ENCODE measurements at regions not wholly inside any gene's neighbourhood (a gene's known extent, or its start where the extent isn't known, plus 50 kb on each side); places are given as distances from the start of the nearest gene placed in this dataset.

- POLR2A ChIA-PET = no interaction called here
- Mint-ChIP-seq H3K27me3 (peaks cover 0 to 8% (median 0%) of the 10 kb centered on the region in 5 donors), H3K4me1 (no peaks in the 10 kb centered on the region), H3K27ac (no peak overlapping the region), H3K9me3 (no peaks in the 10 kb centered on the region), H3K4me3 (no peak overlapping the region), H3K36me3 (no peaks in the 10 kb centered on the region)
- no peak for ATAC-seq
- DNase-seq = no peak
Observed at GRCh38 chr11:28539239-28540030, 431.2 kb downstream of the METTL15 start.

- ATAC-seq (no peak), DNase-seq (no peak)
- Mint-ChIP-seq H3K4me3 (no peak overlapping the region), H3K4me1 (no peaks in the 10 kb centered on the region), H3K9me3 (no peaks in the 10 kb centered on the region), H3K27me3 (peaks cover 0 to 8% (median 0%) of the 10 kb centered on the region in 5 donors), H3K27ac (no peak overlapping the region), H3K36me3 (no peaks in the 10 kb centered on the region)
- POLR2A ChIA-PET = no interaction called here
Observed at GRCh38 chr11:28537822-28538221, 429.6 kb downstream of the METTL15 start.

- H3K4me1 Mint-ChIP-seq = no peaks in the 10 kb centered on the region
- no peak overlapping the region for H3K4me3 Mint-ChIP-seq
- no peak for DNase-seq
- POLR2A ChIA-PET = no interaction called here
- no peaks in the 10 kb centered on the region for H3K9me3 Mint-ChIP-seq
- H3K36me3 Mint-ChIP-seq = no peaks in the 10 kb centered on the region
- no peak for ATAC-seq
- peaks cover 0 to 8% (median 0%) of the 10 kb centered on the region in 5 donors for H3K27me3 Mint-ChIP-seq
- no peak overlapping the region for H3K27ac Mint-ChIP-seq
Observed at GRCh38 chr11:28536504-28537267, 428.5 kb downstream of the METTL15 start.

GRCh38 chr11:28535677-28536076, 427.5 kb downstream of the METTL15 start:
- H3K4me3 Mint-ChIP-seq = no peak overlapping the region

GRCh38 chr11:28529540-28530410, 421.6 kb downstream of the METTL15 start:
- peaks cover 0 to 21% (median 9%) of the 10 kb centered on the region in 9 donors for H3K9me3 Mint-ChIP-seq
- POLR2A ChIA-PET = no interaction called here
- H3K36me3 Mint-ChIP-seq = peaks cover 0 to 18% (median 12%) of the 10 kb centered on the region in 3 donors
- ATAC-seq (no peak), DNase-seq (no peak)
- H3K4me1 Mint-ChIP-seq = no peaks in the 10 kb centered on the region
- H3K4me3 Mint-ChIP-seq = no peak overlapping the region
- H3K27ac Mint-ChIP-seq = no peak overlapping the region
- H3K27me3 Mint-ChIP-seq = peaks cover 0 to 2% (median 0%) of the 10 kb centered on the region in 5 donors

More at GRCh38 chr11:28535677-28536076, 427.5 kb downstream of the METTL15 start:
- Mint-ChIP-seq H3K27ac (no peak overlapping the region), H3K4me1 (no peaks in the 10 kb centered on the region), H3K27me3 (peaks cover 0 to 8% (median 0%) of the 10 kb centered on the region in 5 donors), H3K9me3 (no peaks in the 10 kb centered on the region), H3K36me3 (no peaks in the 10 kb centered on the region)
- POLR2A ChIA-PET = no interaction called here
- ATAC-seq = no peak
- no peak for DNase-seq

- peaks cover 0 to 24% (median 12%) of the 10 kb centered on the region in 3 donors for H3K36me3 Mint-ChIP-seq
Observed at GRCh38 chr11:28529046-28529445, 420.9 kb downstream of the METTL15 start.

GRCh38 chr11:28528217-28528616, 420.0 kb downstream of the METTL15 start:
- POLR2A ChIA-PET = no interaction called here
- no peaks in the 10 kb centered on the region for H3K4me1 Mint-ChIP-seq
- peaks cover 0 to 33% (median 15%) of the 10 kb centered on the region in 9 donors for H3K9me3 Mint-ChIP-seq
- ATAC-seq = no peak
- no peak overlapping the region for H3K4me3 Mint-ChIP-seq
- H3K36me3 Mint-ChIP-seq = peaks cover 0 to 24% (median 12%) of the 10 kb centered on the region in 3 donors
- peaks cover 0 to 2% (median 0%) of the 10 kb centered on the region in 5 donors for H3K27me3 Mint-ChIP-seq
- no peak for DNase-seq
- no peak overlapping the region for H3K27ac Mint-ChIP-seq

More at GRCh38 chr11:28529046-28529445, 420.9 kb downstream of the METTL15 start:
- ATAC-seq (no peak), DNase-seq (no peak)
- Mint-ChIP-seq H3K9me3 (peaks cover 0 to 28% (median 13%) of the 10 kb centered on the region in 9 donors), H3K27ac (no peak overlapping the region), H3K27me3 (peaks cover 0 to 2% (median 0%) of the 10 kb centered on the region in 5 donors), H3K4me3 (no peak overlapping the region), H3K4me1 (no peaks in the 10 kb centered on the region)
- POLR2A ChIA-PET = no interaction called here

- Mint-ChIP-seq H3K4me3 (no peak overlapping the region), H3K27me3 (peaks cover 0 to 2% (median 0%) of the 10 kb centered on the region in 5 donors), H3K9me3 (peaks cover 0 to 33% (median 18%) of the 10 kb centered on the region in 9 donors), H3K36me3 (peaks cover 0 to 24% (median 12%) of the 10 kb centered on the region in 3 donors), H3K27ac (no peak overlapping the region), H3K4me1 (no peaks in the 10 kb centered on the region)
- ATAC-seq = no peak
- POLR2A ChIA-PET = no interaction called here
- DNase-seq = no peak
Observed at GRCh38 chr11:28526406-28526751, 418.2 kb downstream of the METTL15 start.

- Mint-ChIP-seq H3K4me1 (no peaks in the 10 kb centered on the region), H3K36me3 (peaks cover 0 to 24% (median 12%) of the 10 kb centered on the region in 3 donors), H3K27me3 (peaks cover 0 to 2% (median 0%) of the 10 kb centered on the region in 5 donors), H3K27ac (no peak overlapping the region), H3K4me3 (no peak overlapping the region), H3K9me3 (peaks cover 0 to 33% (median 18%) of the 10 kb centered on the region in 9 donors)
- POLR2A ChIA-PET = no interaction called here
- DNase-seq (no peak), ATAC-seq (no peak)
Observed at GRCh38 chr11:28525636-28526405, 417.6 kb downstream of the METTL15 start.

- POLR2A ChIA-PET = no interaction called here
- Mint-ChIP-seq H3K27me3 (peaks cover 0 to 2% (median 0%) of the 10 kb centered on the region in 5 donors), H3K36me3 (peaks cover 0 to 24% (median 12%) of the 10 kb centered on the region in 3 donors), H3K27ac (no peak overlapping the region), H3K9me3 (peaks cover 0 to 33% (median 18%) of the 10 kb centered on the region in 9 donors), H3K4me1 (no peaks in the 10 kb centered on the region), H3K4me3 (no peak overlapping the region)
- no peak for ATAC-seq
- DNase-seq = no peak
Observed at GRCh38 chr11:28524098-28524497, 415.9 kb downstream of the METTL15 start.

GRCh38 chr11:28521075-28521474, 412.9 kb downstream of the METTL15 start:
- peaks cover 0 to 20% (median 12%) of the 10 kb centered on the region in 9 donors for H3K9me3 Mint-ChIP-seq
- peaks cover 0 to 13% (median 5%) of the 10 kb centered on the region in 3 donors for H3K36me3 Mint-ChIP-seq
- ATAC-seq (no peak), DNase-seq (no peak)
- no peaks in the 10 kb centered on the region for H3K4me1 Mint-ChIP-seq
- H3K4me3 Mint-ChIP-seq = no peak overlapping the region
- no peak overlapping the region for H3K27ac Mint-ChIP-seq
- no peaks in the 10 kb centered on the region for H3K27me3 Mint-ChIP-seq
- POLR2A ChIA-PET = no interaction called here

GRCh38 chr11:28520291-28520690, 412.1 kb downstream of the METTL15 start:
- Mint-ChIP-seq H3K27ac (no peak overlapping the region), H3K9me3 (peaks cover 0 to 20% (median 9%) of the 10 kb centered on the region in 9 donors), H3K36me3 (peaks cover 0 to 11% (median 1%) of the 10 kb centered on the region in 3 donors), H3K27me3 (no peaks in the 10 kb centered on the region), H3K4me3 (no peak overlapping the region), H3K4me1 (no peaks in the 10 kb centered on the region)
- no peak for DNase-seq
- no peak for ATAC-seq
- POLR2A ChIA-PET = no interaction called here
